ENCODE measurements at regions not wholly inside any gene's neighbourhood (a gene's known extent, or its start where the extent isn't known, plus 50 kb on each side); places are given as distances from the start of the nearest gene placed in this dataset.

GRCh38 chr13:50292081-50292480 is 276.8 kb downstream of the KCNRG start:
- TF ChIP-seq POLR2A (IDR thresholded peaks at IDR 0.05; ENCODE audit: low read depth), result no peak
- TF ChIP-seq CTCF (IDR thresholded peaks at IDR 0.05), result no peak

All from esophagus muscularis mucosa (tissue), 3 donors.